ENCODE measurements at regions not wholly inside any gene's neighbourhood (a gene's known extent, or its start where the extent isn't known, plus 50 kb on each side); places are given as distances from the start of the nearest gene placed in this dataset.

DNA sequence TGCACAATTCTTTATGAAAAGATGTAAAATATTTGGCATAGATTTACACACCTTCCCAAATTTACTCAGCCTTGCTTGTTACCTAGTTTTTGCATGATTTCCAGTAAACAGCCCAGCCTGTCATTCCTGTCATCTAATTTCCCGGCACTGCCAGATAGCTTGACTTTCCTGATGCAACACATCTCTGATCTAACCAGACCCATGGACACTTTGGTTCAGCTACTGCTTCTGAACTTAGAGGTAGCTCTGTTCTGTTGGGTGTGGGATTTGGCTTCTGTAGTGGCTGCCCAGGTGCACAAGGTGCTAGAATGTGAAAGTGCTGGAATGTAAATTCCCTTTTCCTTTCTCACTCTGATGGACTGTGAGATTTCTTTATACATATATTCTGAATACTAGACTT, 1033.5 kb downstream of the SLITRK1 start:
- Histone ChIP-seq H3K4me2 (no peak overlapping the region), H3K4me1 (ENCODE audit: insufficient read depth) (no peaks in the 10 kb centered on the region; the same call in 1 of the 2 replicates), H3K27ac (ENCODE audit: low read depth) (no peak overlapping the region), H2AFZ (no peak overlapping the region), H3K4me3 (no peak overlapping the region), H3K27me3 (ENCODE audit: insufficient read depth) (no peaks in the 10 kb centered on the region), H3K79me2 (replicated peaks; ENCODE audit: insufficient read depth) (no peaks in the 10 kb centered on the region), H3K36me3 (ENCODE audit: insufficient read depth) (no peaks in the 10 kb centered on the region), H3K9me2 (ENCODE audit: insufficient read depth) (no peaks in the 10 kb centered on the region), H4K20me1 (replicated peaks; ENCODE audit: insufficient read depth) (no peaks in the 10 kb centered on the region), H3F3A (replicated peaks; ENCODE audit: low read depth) (no peaks in the 10 kb centered on the region)
- Mint-ChIP-seq H3K4me1 (no peaks in the 10 kb centered on the region), H3K36me3 (ENCODE audit: low read depth) (no peaks in the 10 kb centered on the region), H3K27ac (no peak overlapping the region), H3K4me3 (no peak overlapping the region), H3K9me3 (peaks cover 3% of the 10 kb centered on the region; the same call in 1 of the 3 replicates), H3K27me3 (ENCODE audit: insufficient read depth, low read depth, poor library complexity) (no peaks in the 10 kb centered on the region)
- no peak for ATAC-seq
- TF ChIP-seq POLR2AphosphoS5 (IDR thresholded peaks at IDR 0.05; ENCODE audit: low read depth), result no peak
- DNase-seq (ENCODE audit: low spot score), result no peak

DNA sequence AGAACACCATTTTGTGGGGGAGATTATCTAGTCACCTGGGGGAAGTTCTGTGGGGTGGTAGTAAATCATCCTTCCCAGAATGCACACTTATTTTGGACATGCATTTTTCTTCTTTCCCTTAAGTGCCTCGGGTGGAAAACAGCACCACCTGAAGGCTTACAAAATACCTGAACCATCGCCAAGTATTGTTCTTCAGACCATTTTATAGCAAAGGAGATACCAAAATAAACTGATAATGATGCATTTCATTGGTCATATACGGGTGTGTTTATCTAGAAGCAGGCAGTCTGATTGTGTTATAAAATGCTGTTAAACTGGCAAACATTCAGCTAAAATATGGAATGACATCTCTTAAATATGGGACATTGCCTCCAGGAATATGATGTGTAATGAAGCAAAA, 1034.7 kb downstream of the SLITRK1 start:
- no peaks in the 10 kb centered on the region for H3K79me2 ChIP-seq (replicated peaks; ENCODE audit: insufficient read depth)
- H3K27me3 ChIP-seq (ENCODE audit: insufficient read depth), result no peaks in the 10 kb centered on the region
- Mint-ChIP-seq H3K36me3 (ENCODE audit: low read depth) (no peaks in the 10 kb centered on the region), H3K4me1 (no peaks in the 10 kb centered on the region), H3K9me3 (peaks cover 3% of the 10 kb centered on the region; the same call in 1 of the 3 replicates), H3K27me3 (ENCODE audit: insufficient read depth, low read depth, poor library complexity) (no peaks in the 10 kb centered on the region), H3K4me3 (no peak overlapping the region), H3K27ac (no peak overlapping the region)
- H3K4me3 ChIP-seq, result no peak overlapping the region
- ATAC-seq (no peak), DNase-seq (ENCODE audit: low spot score) (peak; percentile 29)
- TF ChIP-seq, protein P1, sequence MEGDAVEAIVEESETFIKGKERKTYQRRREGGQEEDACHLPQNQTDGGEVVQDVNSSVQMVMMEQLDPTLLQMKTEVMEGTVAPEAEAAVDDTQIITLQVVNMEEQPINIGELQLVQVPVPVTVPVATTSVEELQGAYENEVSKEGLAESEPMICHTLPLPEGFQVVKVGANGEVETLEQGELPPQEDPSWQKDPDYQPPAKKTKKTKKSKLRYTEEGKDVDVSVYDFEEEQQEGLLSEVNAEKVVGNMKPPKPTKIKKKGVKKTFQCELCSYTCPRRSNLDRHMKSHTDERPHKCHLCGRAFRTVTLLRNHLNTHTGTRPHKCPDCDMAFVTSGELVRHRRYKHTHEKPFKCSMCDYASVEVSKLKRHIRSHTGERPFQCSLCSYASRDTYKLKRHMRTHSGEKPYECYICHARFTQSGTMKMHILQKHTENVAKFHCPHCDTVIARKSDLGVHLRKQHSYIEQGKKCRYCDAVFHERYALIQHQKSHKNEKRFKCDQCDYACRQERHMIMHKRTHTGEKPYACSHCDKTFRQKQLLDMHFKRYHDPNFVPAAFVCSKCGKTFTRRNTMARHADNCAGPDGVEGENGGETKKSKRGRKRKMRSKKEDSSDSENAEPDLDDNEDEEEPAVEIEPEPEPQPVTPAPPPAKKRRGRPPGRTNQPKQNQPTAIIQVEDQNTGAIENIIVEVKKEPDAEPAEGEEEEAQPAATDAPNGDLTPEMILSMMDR (conservative IDR thresholded peaks at IDR 0.05; ENCODE audit: low read depth in 2 of 2), result peak; percentile 46 to 53
- no peak for TF ChIP-seq NANOG (IDR thresholded peaks at IDR 0.05; ENCODE audit: borderline replicate concordance)
- H3K27ac ChIP-seq (ENCODE audit: low read depth), result no peak overlapping the region
- no peaks in the 10 kb centered on the region for H3F3A ChIP-seq (replicated peaks; ENCODE audit: low read depth)
- H3K4me2 ChIP-seq, result no peak overlapping the region
- no peaks in the 10 kb centered on the region for H3K9me2 ChIP-seq (ENCODE audit: insufficient read depth)
- no peak overlapping the region for H2AFZ ChIP-seq
- H3K36me3 ChIP-seq (ENCODE audit: insufficient read depth), result no peaks in the 10 kb centered on the region
- no peaks in the 10 kb centered on the region for H3K4me1 ChIP-seq (ENCODE audit: insufficient read depth)
- H4K20me1 ChIP-seq (replicated peaks; ENCODE audit: insufficient read depth), result no peaks in the 10 kb centered on the region

DNA sequence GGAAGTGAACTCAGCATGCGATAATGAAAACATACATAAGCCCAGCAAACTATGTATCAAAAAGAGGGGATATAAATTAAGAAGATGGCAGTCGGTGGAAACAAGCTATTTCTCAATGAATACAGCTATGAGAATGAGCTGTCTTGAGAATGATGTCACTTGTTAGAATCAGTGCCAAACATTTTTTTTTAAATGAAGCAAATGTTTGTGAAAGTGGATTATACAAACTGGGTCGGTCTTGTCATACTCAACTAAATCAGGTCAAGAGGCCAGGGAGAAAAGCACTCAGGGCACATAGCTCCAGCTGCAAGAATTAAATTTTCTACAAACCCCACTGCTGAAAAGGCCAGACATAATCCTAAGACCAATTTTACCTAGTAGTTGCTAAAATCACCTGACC, 1048.4 kb downstream of the SLITRK1 start:
- H3K36me3 Mint-ChIP-seq (ENCODE audit: low read depth), result no peaks in the 10 kb centered on the region; the same call in 2 of the 3 replicates
- no peaks in the 10 kb centered on the region for H3K4me1 Mint-ChIP-seq
- Histone ChIP-seq H3K27ac (ENCODE audit: low read depth) (no peak overlapping the region), H4K20me1 (replicated peaks; ENCODE audit: insufficient read depth) (no peaks in the 10 kb centered on the region), H3K4me3 (no peak overlapping the region), H3K36me3 (ENCODE audit: insufficient read depth) (no peaks in the 10 kb centered on the region), H3K4me1 (ENCODE audit: insufficient read depth) (no peaks in the 10 kb centered on the region), H3F3A (replicated peaks; ENCODE audit: low read depth) (no peaks in the 10 kb centered on the region), H3K9me2 (ENCODE audit: insufficient read depth) (no peaks in the 10 kb centered on the region), H3K27me3 (ENCODE audit: insufficient read depth) (no peaks in the 10 kb centered on the region), H2AFZ (peak overlapping the region; percentile 3; the same call in 1 of the 2 replicates), H3K4me2 (no peak overlapping the region), H3K79me2 (replicated peaks; ENCODE audit: insufficient read depth) (no peaks in the 10 kb centered on the region)
- H3K27me3 Mint-ChIP-seq (ENCODE audit: insufficient read depth, low read depth, poor library complexity), result no peaks in the 10 kb centered on the region
- H3K27ac Mint-ChIP-seq, result no peak overlapping the region
- H3K4me3 Mint-ChIP-seq, result no peak overlapping the region
- DNase-seq (ENCODE audit: low spot score) (no peak), ATAC-seq (no peak)
- TF ChIP-seq CREB1 (CRISPR knock-in tag; IDR thresholded peaks at IDR 0.05; ENCODE audit: low read depth), result no peak
- TF ChIP-seq ZNF331 (CRISPR knock-in tag; IDR thresholded peaks at IDR 0.05; ENCODE audit: low read depth), result no peak
- H3K9me3 Mint-ChIP-seq, result peaks cover 12% of the 10 kb centered on the region; the same call in 1 of the 3 replicates
